MM.1S (cell line): ENCODE measurements at regions not wholly inside any gene's neighbourhood (a gene's known extent, or its start where the extent isn't known, plus 50 kb on each side); places are given as distances from the start of the nearest gene placed in this dataset.
"Not testable (repeated sequence)": the region's sequence is repeated elsewhere in the genome, so short reads cannot be mapped to it uniquely, and the experiment has no call there.

Source experiments
- EZH2 ChIP-seq: fragments of 300-600 bp; sonication (generic); optimal IDR thresholded peaks from 2 replicates; pipeline ENCODE3; 2017; ENCODE audit warnings: low read depth, mild to moderate bottlenecking, antibody characterized with exemption, low read length, mixed read lengths
- TF ChIP-seq, protein P1 (sequence below): fragments of 300-600 bp; sonication (generic); IDR thresholded peaks from 2 replicates; pipeline ENCODE4 v1.5.1; 2016; ENCODE audit warnings: antibody characterized with exemption, low read length, mixed read lengths

DNA sequence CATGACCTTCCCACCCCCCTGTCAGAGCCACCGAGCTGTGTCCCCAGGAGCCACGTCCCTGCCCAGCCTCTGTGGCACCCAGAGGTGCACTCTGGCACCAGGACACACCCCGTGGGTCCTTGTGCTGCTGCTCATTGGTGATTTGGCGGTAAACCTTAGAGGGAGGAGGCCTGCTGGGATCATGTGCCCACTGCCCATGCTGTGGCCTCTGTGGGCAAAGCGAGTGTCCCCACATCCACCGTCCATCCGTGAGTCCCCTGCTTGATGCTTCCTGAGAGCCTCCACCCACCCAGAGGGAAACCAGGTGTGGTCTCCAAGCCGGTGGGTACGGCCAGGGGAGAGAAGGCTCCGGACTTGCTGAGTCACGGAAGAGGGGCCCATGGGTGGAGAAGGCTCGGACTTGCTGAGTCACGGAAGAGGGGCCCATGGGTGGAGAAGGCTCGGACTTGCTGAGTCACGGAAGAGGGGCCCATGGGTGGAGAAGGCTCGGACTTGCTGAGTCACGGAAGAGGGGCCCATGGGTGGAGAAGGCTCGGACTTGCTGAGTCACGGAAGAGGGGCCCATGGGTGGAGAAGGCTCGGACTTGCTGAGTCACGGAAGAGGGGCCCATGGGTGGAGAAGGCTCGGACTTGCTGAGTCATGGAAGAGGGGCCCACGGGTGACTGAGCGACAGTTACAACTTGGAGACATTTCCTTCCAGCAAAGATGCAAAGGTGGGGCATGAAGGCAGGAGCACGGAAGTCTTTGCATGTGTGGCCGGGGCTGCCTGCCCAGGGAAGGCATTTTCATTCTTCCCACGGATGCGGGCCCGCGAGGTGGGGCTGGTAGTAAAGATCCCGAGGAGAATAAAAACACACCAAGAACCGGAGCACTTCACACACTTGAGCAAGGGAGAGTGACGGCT lies 49.6 kb upstream of the ZNF469 start:
- TF ChIP-seq EZH2, result not testable (repeated sequence)
- TF ChIP-seq, protein P1, sequence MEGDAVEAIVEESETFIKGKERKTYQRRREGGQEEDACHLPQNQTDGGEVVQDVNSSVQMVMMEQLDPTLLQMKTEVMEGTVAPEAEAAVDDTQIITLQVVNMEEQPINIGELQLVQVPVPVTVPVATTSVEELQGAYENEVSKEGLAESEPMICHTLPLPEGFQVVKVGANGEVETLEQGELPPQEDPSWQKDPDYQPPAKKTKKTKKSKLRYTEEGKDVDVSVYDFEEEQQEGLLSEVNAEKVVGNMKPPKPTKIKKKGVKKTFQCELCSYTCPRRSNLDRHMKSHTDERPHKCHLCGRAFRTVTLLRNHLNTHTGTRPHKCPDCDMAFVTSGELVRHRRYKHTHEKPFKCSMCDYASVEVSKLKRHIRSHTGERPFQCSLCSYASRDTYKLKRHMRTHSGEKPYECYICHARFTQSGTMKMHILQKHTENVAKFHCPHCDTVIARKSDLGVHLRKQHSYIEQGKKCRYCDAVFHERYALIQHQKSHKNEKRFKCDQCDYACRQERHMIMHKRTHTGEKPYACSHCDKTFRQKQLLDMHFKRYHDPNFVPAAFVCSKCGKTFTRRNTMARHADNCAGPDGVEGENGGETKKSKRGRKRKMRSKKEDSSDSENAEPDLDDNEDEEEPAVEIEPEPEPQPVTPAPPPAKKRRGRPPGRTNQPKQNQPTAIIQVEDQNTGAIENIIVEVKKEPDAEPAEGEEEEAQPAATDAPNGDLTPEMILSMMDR, result not testable (repeated sequence)
